HG03060 (cell line): ENCODE measurements at regions not wholly inside any gene's neighbourhood (a gene's known extent, or its start where the extent isn't known, plus 50 kb on each side); places are given as distances from the start of the nearest gene placed in this dataset.

ENCODE experiments used
- ATAC-seq: cut with Tn5 transposase; IDR thresholded peaks from one replicate; pipeline ENCODE4 v1.9.1; 2021; ENCODE audit warnings: low read depth, moderate number of reproducible peaks; ENCODE audit not compliant: unreplicated experiment

DNA sequence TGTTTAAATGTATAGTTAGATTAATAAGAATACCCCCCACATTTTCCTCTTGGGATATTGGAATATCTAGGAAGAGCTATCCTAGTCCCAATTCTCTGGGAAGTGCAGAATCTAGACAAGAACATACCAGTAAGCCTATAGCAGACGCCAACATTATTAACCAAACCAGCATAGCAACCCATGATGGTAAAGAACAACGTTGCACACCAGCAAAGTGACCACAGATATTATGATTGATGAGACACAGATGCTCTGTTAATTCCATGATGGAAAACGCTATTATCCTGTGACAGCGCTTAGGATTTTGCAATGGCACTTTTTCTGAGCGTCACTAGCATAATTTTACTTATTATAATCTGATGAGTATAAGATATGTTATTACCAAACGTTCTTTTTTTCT lies 603.1 kb upstream of the PCDH15 start:
- ATAC-seq, result no peak

DNA sequence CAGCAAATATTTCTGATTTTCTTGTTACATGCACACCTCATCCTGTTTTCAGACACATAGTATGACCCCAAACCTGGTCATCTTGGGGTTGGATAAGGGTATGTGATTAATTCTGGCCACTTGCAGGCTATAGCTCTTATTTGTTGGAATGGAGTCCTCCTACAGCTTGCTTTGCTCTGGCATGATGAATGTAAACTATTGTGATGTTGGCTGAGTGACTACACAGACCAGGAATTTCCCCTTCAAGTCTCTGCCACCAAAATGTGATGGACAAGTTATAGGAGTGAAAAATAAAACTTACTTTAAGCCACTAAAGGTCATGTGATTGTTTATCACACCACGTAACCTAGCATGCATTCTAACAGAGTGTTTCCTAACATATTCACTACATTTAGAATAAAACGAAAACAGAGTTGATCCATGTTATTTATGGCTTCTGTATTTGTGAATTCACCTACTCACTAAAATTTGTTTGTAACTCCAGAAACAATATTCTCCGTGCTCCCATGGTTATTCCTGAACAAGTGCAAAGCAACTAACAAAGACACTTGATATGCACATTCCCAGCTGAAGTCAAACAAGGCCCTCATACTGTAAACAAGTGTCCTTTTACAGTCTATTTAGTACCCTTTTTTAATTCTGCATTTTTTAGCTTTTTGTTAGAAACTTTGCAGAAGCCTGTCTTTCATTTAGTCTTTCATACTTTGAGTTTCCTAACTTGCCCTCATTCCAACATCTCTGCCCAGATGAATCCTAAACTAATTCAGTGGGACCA lies 599.2 kb upstream of the PCDH15 start:
- ATAC-seq, result no peak

DNA sequence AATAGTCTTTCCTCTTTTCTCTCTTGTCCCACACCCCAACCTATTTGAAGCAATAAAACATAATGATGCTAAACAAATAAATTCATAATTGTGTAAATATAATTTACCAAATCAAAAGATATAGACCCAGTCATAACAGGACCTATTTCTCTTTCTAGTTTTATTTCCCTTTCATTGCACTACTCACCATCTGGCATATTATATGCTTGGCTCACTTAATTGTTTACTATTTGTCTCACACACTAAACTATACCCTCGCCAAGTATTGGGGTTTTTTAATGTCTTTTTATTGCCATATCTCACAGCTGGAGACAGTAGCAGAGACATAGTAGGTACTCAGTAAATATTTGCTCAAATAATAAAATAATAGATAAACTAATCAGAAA lies 597.5 kb upstream of the PCDH15 start:
- no peak for ATAC-seq

DNA sequence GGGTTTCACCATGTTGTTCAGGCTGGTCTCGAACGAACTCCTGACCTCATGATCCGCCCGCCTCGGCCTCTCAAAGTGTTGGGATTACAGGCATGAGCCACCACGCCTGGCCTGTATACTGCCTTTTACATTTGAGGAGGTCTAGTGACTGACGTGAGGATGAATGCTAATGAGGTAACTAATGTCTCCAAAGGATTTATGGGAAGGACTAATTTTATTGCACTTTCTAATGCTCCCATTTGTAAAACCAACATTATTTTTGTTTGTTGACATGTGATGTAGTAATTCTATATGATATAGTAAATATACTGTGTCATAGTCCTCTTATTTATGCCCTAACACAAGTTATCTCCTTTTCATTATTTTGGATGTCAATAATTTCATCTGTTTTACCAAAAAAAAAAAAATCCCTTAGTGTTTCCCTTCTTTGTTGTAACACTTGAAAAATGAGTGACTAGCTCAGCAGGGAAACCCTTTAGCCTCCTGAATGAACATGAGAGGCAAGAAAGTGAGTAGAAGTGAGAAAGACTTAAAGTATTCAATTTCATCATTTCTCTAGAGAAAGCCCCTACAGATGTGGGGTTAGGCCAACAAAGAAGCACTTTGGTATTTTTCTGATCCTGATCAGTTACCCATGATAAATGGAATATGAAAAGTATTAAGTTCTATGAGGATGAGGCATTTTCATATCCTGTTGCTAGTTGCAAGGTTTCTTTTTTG lies 596.9 kb upstream of the PCDH15 start:
- no peak for ATAC-seq

DNA sequence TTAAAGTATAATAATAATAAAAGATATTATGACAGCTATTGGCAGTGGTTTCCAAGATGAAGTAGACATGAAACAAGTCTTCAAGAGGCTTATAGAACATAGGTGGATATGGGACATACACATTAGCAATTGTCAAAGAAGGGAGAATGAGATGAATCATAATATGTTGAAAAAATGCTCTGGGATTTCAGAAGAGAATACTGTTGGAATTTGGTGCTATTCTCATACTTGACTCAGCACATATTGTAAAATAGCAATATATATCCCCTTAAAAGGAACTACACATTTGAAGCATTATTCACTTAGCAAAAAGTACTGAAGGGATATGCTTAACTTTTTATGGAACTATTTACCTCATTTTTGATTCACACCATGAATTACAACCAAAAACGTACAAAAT lies 577.2 kb upstream of the PCDH15 start:
- no peak for ATAC-seq

DNA sequence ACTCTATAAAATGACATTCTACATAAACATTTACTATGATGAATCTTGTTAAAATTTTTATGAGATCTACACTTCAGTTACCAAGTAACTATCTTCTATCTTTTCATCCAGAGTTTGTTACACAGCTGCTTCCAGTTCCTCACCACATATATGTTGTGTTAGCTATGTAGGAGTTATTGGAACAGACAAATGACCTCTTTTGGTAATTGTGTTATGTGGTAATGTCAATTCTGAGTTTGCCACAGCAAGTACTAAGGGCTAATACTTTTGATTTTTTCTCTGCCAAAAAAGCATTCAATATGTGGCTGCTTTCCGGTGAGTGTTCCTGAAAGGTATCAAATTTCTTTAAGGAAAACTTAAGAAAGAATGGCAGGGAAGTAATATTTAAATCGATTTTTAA lies 573.9 kb upstream of the PCDH15 start:
- no peak for ATAC-seq

DNA sequence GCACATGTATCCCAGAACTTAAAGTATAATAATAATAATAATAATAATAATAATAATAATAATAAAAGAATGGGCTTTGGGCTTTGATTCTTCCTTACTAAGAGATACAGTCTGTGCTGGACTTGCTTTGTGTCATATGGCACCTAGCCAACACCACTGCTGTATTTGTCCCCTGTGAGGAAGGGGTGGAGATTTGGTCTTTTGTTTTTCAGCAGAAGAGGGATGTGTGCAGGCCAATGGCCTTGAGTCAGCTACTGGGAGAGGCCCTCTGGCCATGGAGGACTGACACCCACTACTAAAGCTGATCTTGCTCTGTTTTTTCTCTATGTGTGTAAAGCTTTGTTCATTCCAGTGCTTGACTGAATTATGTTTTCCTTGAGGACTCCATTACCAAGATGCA lies 573.0 kb upstream of the PCDH15 start:
- ATAC-seq, result no peak

DNA sequence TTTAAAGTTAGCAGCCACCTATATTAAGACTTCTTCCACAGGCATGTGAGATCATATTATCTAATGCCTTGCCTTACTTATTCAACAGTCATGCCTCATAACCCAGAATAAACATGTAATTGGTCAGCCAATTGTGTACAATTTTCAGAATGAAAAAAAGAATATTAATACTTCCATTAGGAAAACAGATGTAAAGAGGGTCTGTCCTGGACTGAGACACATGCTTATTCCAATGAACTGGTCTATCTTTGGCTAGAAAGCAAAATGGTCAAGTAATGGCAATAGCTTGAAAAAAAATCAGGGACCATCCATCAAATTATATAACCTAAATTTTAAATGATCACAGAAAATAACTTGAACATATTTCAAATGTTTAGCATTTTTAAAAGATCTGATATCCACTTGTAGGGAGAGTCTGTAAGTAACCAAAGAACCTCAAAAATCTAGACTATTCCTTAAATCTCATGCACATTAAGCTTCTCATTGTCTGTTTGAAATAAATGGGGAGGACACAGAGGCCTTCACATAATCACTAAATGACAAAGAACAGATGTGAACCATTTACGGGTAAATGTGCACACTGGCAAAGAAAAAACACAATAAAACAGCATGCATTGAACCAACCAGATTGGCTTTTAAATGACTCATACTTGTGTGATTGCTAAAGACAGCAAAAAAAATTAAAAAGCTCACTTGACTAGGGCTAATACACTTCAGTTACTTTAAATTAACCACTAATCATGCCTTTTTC lies 568.8 kb upstream of the PCDH15 start:
- ATAC-seq, result no peak

DNA sequence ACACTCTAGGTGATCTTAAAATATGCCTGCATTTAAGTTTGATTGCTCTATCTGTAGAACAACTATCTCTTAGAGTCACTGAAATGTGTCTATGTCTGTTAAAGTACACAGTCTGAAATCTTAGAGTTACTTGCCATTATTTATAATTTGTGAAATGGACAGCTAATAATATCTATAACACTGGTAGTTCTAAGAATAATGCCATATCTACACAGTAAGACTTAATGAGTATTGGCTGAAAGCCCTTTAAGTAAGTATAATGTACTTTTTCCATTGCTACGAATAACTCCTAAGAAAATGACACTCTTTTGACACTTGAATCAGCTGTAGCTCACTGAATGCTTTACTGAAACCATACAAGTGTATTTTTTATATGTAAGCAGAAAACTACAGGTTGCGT lies 567.4 kb upstream of the PCDH15 start:
- ATAC-seq, result no peak

DNA sequence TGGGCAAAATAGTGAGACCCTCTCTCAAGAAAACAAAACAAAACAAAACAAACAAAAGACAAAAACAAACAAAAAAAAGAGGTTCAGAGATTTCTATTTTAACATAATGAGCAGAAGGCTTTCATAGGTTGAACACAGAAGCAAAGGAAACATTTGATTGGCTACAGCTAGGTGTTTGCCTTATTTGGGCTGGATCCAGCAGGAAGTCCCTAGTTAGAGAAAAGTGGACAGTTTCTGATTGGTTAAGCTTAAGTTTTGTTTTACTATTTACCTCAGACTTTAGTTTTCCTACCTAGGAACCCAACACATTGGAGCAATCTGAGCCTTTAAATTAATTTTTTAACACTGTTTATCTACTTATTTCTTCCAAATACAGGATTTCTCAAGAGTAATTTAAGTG lies 566.5 kb upstream of the PCDH15 start:
- ATAC-seq, result no peak

DNA sequence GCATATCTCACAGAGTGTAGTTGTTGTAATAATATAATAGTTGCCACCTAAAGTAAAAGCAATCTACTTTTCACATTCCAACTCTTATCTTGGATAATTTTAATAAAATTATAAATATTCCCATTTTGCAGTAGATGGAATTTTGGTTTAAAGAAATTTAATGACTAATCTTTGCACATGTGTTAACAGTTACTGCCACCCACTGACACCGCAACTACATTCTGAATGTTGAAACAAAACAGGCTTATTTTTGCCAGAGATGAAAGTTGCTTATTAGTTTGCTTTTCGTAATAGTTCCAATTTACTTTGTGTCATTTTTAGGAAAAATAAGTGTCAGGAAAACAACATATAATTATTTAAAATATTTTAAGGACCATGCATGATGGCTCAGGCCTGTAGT lies 557.5 kb upstream of the PCDH15 start:
- ATAC-seq, result no peak

DNA sequence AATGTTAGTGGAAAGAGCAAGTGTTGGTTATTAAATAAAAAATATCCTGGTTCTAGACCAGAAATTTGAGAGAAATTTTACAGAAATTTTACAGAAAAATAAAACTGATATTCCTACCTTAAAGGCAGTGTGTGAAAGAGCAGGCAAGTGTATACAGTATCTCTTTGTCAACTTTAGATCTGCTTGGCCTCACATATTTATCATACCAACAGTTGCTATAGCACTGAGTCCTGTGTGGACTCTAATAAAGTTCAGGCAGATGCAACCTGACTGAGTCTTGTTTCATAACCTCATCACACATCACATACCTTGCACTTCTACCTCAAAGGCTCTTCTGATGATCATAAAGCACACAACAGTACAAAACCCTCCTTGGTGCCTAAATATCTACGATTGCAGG lies 552.4 kb upstream of the PCDH15 start:
- ATAC-seq, result no peak

DNA sequence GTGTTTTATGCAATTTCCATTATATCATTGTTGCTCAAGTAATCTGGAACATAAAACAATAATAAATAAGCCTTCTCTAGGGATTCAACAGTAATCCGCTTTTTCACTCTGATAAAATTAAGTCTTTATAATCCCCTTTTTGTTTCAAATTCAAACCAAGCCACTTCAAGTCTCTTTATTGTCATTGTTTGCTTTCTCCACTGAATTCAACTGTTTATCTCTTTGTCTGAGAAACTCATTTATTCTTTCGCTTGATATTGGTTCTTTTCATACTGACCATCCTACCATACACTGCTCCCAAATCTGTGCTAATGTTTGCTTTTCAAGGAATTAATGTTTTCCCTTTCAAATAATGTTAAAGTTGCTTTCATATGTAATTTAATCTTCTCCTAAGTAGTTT lies 550.4 kb upstream of the PCDH15 start:
- ATAC-seq, result no peak

DNA sequence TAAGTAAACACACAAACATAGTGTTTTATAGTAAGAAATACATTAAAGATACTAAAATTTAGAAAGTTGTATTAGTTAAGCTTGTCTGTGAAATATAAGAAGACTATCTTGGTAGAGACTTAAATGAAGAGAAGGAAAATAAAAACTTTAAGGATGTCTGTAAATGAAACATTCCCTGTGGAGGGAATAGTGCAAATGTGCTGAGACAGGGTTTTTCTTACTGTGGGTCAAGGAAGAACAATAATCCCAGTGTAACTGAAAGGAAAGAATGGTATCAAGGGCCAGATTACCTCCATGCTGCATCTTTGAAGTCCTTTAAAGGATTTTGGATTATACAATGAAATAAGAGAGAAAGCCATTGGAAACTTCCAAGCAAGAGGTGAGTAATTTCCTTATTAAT lies 547.5 kb upstream of the PCDH15 start:
- ATAC-seq, result no peak

DNA sequence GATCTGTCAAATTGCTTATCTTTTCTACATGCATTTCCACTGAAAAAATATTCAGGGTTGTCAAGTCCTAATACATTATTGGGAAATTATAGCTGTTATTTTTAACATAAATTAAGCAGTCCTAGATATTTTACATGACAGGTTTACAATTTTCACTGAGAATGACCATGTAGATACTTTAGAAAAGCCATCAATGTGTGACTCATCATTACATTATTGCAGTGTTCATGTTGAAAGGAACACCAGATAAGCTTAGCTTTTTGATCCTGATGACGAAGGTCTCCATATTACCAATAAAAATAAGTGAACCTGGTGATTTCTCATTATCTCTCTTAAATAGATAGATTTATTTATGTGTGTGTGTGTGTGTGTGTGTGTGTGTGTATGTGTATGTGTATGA lies 529.5 kb upstream of the PCDH15 start:
- no peak for ATAC-seq

DNA sequence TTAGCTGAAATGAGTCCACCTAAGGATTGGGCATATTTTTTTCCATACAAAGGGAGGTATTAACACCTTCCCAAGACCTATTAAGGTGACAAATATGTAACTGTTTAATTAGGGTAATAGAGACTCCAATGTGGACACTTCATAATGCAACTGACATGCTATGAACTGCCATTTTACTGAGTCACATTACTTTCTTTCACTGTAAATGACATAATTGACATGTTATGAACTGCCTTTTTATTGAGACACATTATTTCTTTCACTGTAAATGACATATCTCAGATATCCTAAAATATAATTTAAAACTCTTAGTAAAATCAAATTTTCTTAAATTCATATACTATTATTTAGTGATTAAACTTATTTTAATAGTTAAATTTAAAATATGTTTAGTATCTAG lies 528.8 kb upstream of the PCDH15 start:
- no peak for ATAC-seq

DNA sequence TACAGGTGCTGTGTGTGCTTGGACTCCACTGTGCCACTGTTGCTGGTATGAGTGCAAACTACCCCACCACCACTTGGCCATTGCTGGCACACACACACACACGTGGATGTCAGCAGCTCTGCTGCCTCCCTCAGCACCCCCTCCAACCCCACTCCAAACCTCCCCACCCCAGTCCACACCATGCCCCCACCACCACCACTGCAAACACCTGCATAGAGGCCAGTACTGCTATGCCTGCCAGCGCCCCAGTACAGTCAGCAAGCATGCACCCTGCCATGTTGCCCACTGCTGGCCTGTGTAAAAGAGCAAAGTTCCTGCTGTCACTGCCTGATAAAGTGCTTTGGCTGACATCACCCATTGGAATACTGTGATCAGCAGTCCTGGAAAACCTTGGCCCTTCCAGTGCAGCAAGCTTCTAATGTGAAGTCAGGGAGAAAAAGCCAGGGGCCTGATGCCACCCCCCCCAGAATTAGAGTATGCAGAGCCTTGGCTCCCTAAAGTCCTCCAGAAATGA lies 519.2 kb upstream of the PCDH15 start:
- no peak for ATAC-seq

DNA sequence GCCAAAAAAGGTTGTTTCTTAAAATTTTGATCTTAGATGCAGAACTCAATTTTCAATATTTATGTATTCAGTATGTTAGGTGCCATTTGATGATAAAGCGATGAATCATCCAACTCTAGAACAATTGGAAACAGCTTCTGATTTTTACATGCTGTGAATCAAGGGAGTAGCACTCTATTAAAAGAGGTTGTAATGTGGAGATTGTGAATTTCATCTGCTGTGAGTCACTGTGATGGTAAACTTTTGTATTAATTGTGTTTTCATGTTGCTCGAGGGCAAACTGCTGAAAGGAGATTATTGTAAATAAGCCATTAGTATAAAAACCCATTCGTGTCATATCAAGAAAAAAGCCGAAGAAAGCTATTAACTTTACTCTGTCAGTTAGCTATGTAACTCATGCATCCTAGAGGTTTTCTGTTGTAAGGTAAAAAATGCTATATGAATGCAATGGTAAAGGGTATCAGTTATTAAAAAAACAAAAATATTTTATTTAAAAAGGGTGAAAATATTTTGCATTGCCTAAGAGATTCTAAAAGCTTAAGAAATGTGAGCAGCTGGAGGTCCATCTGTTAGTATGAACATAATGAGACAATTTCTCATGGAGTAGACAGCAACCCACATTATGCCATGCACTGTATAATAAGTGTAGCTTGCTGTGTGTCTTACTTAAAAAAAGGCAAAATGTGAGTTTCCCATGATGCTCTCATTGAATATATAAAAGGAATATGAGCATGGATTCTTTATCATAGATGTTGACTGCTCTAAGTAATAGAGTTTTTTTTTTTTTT lies 511.0 kb upstream of the PCDH15 start:
- ATAC-seq, result no peak

DNA sequence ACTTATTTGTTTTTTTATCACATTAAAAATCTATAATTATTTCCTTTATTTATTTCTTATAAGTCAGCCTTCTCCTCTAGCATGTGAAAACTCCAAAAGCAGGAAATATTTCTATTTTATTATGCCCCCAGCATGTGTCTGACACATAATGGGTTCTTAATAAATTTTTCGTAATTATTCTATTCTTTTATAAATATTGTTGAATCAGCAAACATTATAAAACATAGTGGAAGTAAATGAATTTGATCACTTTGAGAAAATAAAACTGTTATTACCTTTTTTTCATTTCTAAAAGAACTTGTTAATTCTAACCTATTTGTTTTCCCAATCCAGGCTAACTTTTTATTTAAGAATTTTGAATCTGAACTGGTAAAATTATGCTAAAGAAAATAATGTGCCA lies 509.1 kb upstream of the PCDH15 start:
- no peak for ATAC-seq

DNA sequence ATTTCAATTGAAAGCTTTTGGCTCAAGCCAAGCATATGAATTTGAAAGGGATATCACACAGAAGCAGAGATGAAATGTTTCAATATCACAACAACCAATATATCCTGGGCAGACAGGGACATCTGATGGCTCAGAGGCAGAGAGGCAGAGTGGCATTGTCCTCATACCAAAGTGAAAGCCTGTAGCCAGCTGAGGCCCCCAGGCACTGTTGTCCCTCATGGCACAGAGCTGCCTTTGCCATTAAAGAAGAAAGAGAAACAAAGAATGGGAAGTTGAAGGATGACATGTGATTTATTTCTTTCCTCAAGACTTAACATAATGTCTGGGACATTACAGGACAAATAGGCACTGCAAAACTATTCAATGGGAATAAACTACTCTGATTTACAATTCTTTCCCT lies 504.3 kb upstream of the PCDH15 start:
- no peak for ATAC-seq

DNA sequence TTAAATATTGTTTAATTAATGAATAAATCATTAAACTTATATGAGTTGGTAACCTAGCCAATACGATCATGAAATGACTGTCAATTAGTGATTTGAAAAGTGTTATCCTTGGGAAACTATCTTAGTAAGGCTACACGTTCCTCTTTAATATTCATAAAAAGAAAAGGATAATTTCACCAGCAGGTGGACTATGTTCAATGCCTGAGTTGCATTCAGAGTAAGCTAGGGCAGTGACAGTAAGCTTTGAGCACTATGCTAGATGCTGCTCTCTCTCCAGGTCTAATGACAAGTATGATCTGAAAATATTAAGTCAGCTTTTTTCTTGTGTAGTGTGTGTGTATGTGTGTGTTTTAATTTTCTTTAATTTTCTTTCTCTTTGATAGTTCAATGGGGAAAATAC lies 486.3 kb upstream of the PCDH15 start:
- no peak for ATAC-seq
